ENCODE measurements at regions not wholly inside any gene's neighbourhood (a gene's known extent, or its start where the extent isn't known, plus 50 kb on each side); places are given as distances from the start of the nearest gene placed in this dataset.
"Not testable (repeated sequence)": the region's sequence is repeated elsewhere in the genome, so short reads cannot be mapped to it uniquely, and the experiment has no call there.

GRCh38 chr3:154872074-154872473 is 208.0 kb upstream of the MME start:
- H3K4me1 Mint-ChIP-seq: no peaks in the 10 kb centered on the region
- no peak overlapping the region for H3K4me3 Mint-ChIP-seq
- DNase-seq: no peak
- no peaks in the 10 kb centered on the region for H3K36me3 Mint-ChIP-seq
- CTCF ChIA-PET: no interaction called here
- no peak for ATAC-seq
- H3K9me3 Mint-ChIP-seq (ENCODE audit: low read depth): peaks cover 14% of the 10 kb centered on the region
- H3K27ac Mint-ChIP-seq: no peak overlapping the region
- no peaks in the 10 kb centered on the region for H3K27me3 Mint-ChIP-seq

GRCh38 chr3:154864947-154865346 is 215.2 kb upstream of the MME start:
- Mint-ChIP-seq H3K4me1 (no peaks in the 10 kb centered on the region), H3K27ac (no peak overlapping the region), H3K36me3 (no peaks in the 10 kb centered on the region), H3K27me3 (no peaks in the 10 kb centered on the region), H3K4me3 (no peak overlapping the region), H3K9me3 (ENCODE audit: low read depth) (peaks cover 3% of the 10 kb centered on the region)
- no peak for ATAC-seq
- CTCF ChIA-PET: no interaction called here
- no peak for DNase-seq

- H3K9me3 Mint-ChIP-seq (ENCODE audit: low read depth): peaks cover 3% of the 10 kb centered on the region
- ATAC-seq (no peak), DNase-seq (no peak)
- H3K4me3 Mint-ChIP-seq: no peak overlapping the region
- H3K27ac Mint-ChIP-seq: no peak overlapping the region
- H3K27me3 Mint-ChIP-seq: no peaks in the 10 kb centered on the region
- no peaks in the 10 kb centered on the region for H3K4me1 Mint-ChIP-seq
- H3K36me3 Mint-ChIP-seq: no peaks in the 10 kb centered on the region
- CTCF ChIA-PET: no interaction called here
Observed at GRCh38 chr3:154862265-154862664, 217.9 kb upstream of the MME start.

- H3K27me3 Mint-ChIP-seq; CTCF ChIA-PET; ATAC-seq; H3K9me3 Mint-ChIP-seq (ENCODE audit: low read depth); H3K4me3 Mint-ChIP-seq; DNase-seq; H3K27ac Mint-ChIP-seq; H3K36me3 Mint-ChIP-seq; H3K4me1 Mint-ChIP-seq: not testable (repeated sequence)
Observed at GRCh38 chr3:154852998-154853397, 227.1 kb upstream of the MME start.

- Mint-ChIP-seq H3K4me1 (no peaks in the 10 kb centered on the region), H3K36me3 (no peaks in the 10 kb centered on the region), H3K4me3 (no peak overlapping the region), H3K9me3 (ENCODE audit: low read depth) (no peaks in the 10 kb centered on the region), H3K27ac (no peak overlapping the region), H3K27me3 (no peaks in the 10 kb centered on the region)
- DNase-seq: no peak
- ATAC-seq: no peak
- CTCF ChIA-PET: no interaction called here
Observed at GRCh38 chr3:154852515-154852914, 227.6 kb upstream of the MME start.

GRCh38 chr3:154851644-154852043 is 228.5 kb upstream of the MME start:
- Mint-ChIP-seq H3K4me1 (no peaks in the 10 kb centered on the region), H3K36me3 (no peaks in the 10 kb centered on the region), H3K4me3 (no peak overlapping the region), H3K9me3 (ENCODE audit: low read depth) (no peaks in the 10 kb centered on the region), H3K27ac (no peak overlapping the region), H3K27me3 (no peaks in the 10 kb centered on the region)
- ATAC-seq (no peak), DNase-seq (no peak)
- CTCF ChIA-PET: no interaction called here

GRCh38 chr3:154850921-154851320 is 229.2 kb upstream of the MME start:
- Mint-ChIP-seq H3K4me1 (no peaks in the 10 kb centered on the region), H3K27ac (no peak overlapping the region), H3K4me3 (no peak overlapping the region), H3K27me3 (no peaks in the 10 kb centered on the region), H3K36me3 (no peaks in the 10 kb centered on the region), H3K9me3 (ENCODE audit: low read depth) (no peaks in the 10 kb centered on the region)
- DNase-seq (no peak), ATAC-seq (no peak)
- CTCF ChIA-PET: no interaction called here

GRCh38 chr3:154849408-154849807 is 230.7 kb upstream of the MME start:
- no peak overlapping the region for H3K4me3 Mint-ChIP-seq
- H3K9me3 Mint-ChIP-seq (ENCODE audit: low read depth): no peaks in the 10 kb centered on the region
- ATAC-seq (no peak), DNase-seq (no peak)
- H3K27me3 Mint-ChIP-seq: no peaks in the 10 kb centered on the region
- no peaks in the 10 kb centered on the region for H3K36me3 Mint-ChIP-seq
- H3K4me1 Mint-ChIP-seq: no peaks in the 10 kb centered on the region
- CTCF ChIA-PET: no interaction called here
- no peak overlapping the region for H3K27ac Mint-ChIP-seq

- Mint-ChIP-seq H3K27me3 (no peaks in the 10 kb centered on the region), H3K4me1 (no peaks in the 10 kb centered on the region), H3K4me3 (no peak overlapping the region), H3K9me3 (ENCODE audit: low read depth) (no peaks in the 10 kb centered on the region), H3K27ac (no peak overlapping the region), H3K36me3 (no peaks in the 10 kb centered on the region)
- ATAC-seq (no peak), DNase-seq (no peak)
- CTCF ChIA-PET: no interaction called here
Observed at GRCh38 chr3:154844863-154845262, 235.3 kb upstream of the MME start.

GRCh38 chr3:154843647-154844046 is 236.5 kb upstream of the MME start:
- Mint-ChIP-seq H3K9me3 (ENCODE audit: low read depth) (no peaks in the 10 kb centered on the region), H3K4me1 (no peaks in the 10 kb centered on the region)

GRCh38 chr3:154842536-154842935 is 237.6 kb upstream of the MME start:
- CTCF ChIA-PET: no interaction called here
- H3K9me3 Mint-ChIP-seq (ENCODE audit: low read depth): no peaks in the 10 kb centered on the region
- no peaks in the 10 kb centered on the region for H3K27me3 Mint-ChIP-seq
- DNase-seq: no peak
- no peak overlapping the region for H3K27ac Mint-ChIP-seq
- H3K36me3 Mint-ChIP-seq: no peaks in the 10 kb centered on the region
- no peaks in the 10 kb centered on the region for H3K4me1 Mint-ChIP-seq
- no peak overlapping the region for H3K4me3 Mint-ChIP-seq
- ATAC-seq: no peak

More at GRCh38 chr3:154843647-154844046, 236.5 kb upstream of the MME start:
- no peak for ATAC-seq
- Mint-ChIP-seq H3K27ac (no peak overlapping the region), H3K27me3 (no peaks in the 10 kb centered on the region), H3K4me3 (no peak overlapping the region), H3K36me3 (no peaks in the 10 kb centered on the region)
- DNase-seq: no peak
- CTCF ChIA-PET: no interaction called here

GRCh38 chr3:154835639-154836038 is 244.5 kb upstream of the MME start:
- DNase-seq: no peak
- CTCF ChIA-PET: no interaction called here

GRCh38 chr3:154834831-154835230 is 245.3 kb upstream of the MME start:
- H3K27ac Mint-ChIP-seq; H3K4me3 Mint-ChIP-seq; H3K36me3 Mint-ChIP-seq; H3K9me3 Mint-ChIP-seq (ENCODE audit: low read depth); DNase-seq; ATAC-seq; H3K4me1 Mint-ChIP-seq; H3K27me3 Mint-ChIP-seq; CTCF ChIA-PET: not testable (repeated sequence)

More at GRCh38 chr3:154835639-154836038, 244.5 kb upstream of the MME start:
- H3K27ac Mint-ChIP-seq: no peak overlapping the region
- no peaks in the 10 kb centered on the region for H3K36me3 Mint-ChIP-seq
- no peak overlapping the region for H3K4me3 Mint-ChIP-seq
- no peak for ATAC-seq
- no peaks in the 10 kb centered on the region for H3K9me3 Mint-ChIP-seq (ENCODE audit: low read depth)
- H3K4me1 Mint-ChIP-seq: no peaks in the 10 kb centered on the region
- H3K27me3 Mint-ChIP-seq: no peaks in the 10 kb centered on the region

GRCh38 chr3:154829929-154830328 is 250.2 kb upstream of the MME start:
- ATAC-seq (no peak), DNase-seq (no peak)
- no peaks in the 10 kb centered on the region for H3K36me3 Mint-ChIP-seq
- no peaks in the 10 kb centered on the region for H3K27me3 Mint-ChIP-seq
- CTCF ChIA-PET: no interaction called here
- no peaks in the 10 kb centered on the region for H3K4me1 Mint-ChIP-seq
- no peak overlapping the region for H3K4me3 Mint-ChIP-seq
- no peak overlapping the region for H3K27ac Mint-ChIP-seq
- no peaks in the 10 kb centered on the region for H3K9me3 Mint-ChIP-seq (ENCODE audit: low read depth)

GRCh38 chr3:154819491-154819890 is 260.6 kb upstream of the MME start:
- no peak overlapping the region for H3K4me3 Mint-ChIP-seq
- H3K4me1 Mint-ChIP-seq: no peaks in the 10 kb centered on the region
- H3K27me3 Mint-ChIP-seq: no peaks in the 10 kb centered on the region
- H3K9me3 Mint-ChIP-seq (ENCODE audit: low read depth): peaks cover under 1% of the 10 kb centered on the region
- CTCF ChIA-PET: no interaction called here
- no peak overlapping the region for H3K27ac Mint-ChIP-seq
- H3K36me3 Mint-ChIP-seq: no peaks in the 10 kb centered on the region
- no peak for ATAC-seq
- no peak for DNase-seq

All from activated CD8-positive, alpha-beta memory T cell treated with anti-CD3 and anti-CD28 coated beads, Interleukin-2, amount 10 ng/mL, durations not matched to agents 7 days and 5 days (primary cell).